ENCODE measurements at regions not wholly inside any gene's neighbourhood (a gene's known extent, or its start where the extent isn't known, plus 50 kb on each side); places are given as distances from the start of the nearest gene placed in this dataset.

DNA sequence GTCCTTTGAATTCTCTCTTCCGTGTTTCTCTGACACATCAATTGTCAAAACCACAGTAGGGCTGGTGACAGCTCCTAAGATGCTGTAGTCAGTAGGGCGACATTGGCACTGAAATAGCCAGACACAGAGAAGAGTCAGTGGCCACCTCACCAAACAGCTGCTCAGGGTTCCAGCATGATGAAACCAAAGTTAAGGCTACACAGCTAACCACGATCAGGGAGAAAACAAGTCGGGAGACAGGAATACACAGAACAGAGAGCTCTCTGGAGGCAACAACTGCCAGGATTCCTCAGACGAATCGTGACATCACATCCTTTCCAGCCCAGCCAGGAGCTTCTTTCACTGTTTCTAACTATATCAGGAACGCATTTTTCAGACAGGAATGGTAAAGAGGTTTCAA is 922.2 kb downstream of the SORCS1 start:
- intact Hi-C loops (cut with DNase I), result no loop called here
- no peak for DNase-seq

DNA sequence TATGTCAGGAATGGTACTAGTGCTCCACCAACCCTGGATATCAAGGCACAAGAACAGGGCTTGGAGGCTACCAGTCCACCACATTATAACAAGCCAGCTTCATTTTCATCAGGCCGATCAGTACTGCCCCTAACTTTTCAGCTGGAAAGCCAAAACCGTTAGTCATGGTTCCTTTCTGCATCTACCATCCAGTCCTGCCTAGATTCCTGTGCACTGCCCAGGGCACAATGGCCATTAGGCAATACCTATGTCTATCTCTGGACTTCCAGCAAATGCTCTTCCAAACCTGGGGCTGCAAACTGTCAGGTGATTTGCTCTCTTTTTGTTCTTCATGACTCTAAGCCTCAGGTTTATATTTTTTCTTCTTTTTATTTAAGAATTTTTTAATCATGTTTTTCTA is 937.7 kb downstream of the SORCS1 start:
- no peak for DNase-seq
- intact Hi-C loops (cut with DNase I), result no loop called here

DNA sequence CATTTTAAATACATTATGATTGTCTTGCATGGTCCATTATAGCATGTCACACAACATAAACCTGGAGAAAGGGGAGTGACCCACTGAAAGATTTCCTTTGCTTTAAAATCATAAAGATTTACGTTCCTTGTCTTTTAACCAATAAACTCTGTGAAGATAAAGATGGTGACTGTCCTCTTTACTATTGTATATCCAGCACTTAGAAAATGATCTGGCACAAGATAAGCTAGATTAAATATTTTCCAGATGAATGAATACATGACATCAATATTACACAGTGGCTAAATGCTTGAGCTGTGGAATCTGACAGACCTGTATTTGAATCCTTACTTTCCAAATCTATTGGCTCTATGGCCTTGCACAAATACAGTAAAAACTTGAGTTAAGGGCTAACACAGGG is 938.4 kb downstream of the SORCS1 start:
- DNase-seq, result no peak
- intact Hi-C loops (cut with DNase I), result no loop called here

DNA sequence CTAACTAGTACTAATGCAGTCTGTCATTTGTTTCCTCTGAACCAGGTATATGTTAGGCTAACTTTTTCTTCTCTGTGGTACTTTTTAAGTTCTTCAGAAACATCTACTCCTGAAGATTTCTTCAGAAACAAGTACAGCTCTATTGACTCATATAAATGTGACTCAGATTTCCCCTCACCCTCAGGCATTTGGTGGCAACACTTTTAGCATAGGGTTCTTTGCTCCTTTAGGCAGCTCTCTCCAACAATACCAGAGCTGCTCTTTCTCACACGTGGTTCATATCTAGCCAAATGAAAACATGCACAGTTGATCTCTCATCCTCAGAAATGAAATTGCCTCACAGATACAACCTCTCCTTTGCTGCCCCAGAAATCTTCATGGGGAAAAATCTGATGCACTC is 939.8 kb downstream of the SORCS1 start:
- intact Hi-C loops (cut with DNase I), result no loop called here
- DNase-seq, result no peak

DNA sequence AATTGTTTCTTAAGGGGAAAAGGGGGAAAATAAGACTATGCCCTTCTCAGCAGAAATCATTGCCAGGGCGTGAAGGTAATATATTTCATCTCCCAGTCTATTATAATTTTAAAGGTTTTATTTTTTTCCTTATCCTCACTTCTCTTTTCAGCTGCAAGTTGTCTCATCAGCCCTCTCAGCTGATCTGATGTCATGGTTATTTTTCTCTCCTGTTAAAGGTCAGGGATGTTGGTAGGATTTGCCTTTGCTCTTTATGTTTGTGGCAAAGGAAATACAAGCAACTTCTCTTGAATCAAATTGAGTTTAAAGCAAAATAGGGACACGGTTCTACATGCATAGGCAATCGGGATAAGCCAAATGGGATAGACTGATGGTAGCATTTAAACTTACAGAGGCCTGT is 946.9 kb downstream of the SORCS1 start:
- intact Hi-C loops (cut with DNase I), result no loop called here
- DNase-seq, result no peak

DNA sequence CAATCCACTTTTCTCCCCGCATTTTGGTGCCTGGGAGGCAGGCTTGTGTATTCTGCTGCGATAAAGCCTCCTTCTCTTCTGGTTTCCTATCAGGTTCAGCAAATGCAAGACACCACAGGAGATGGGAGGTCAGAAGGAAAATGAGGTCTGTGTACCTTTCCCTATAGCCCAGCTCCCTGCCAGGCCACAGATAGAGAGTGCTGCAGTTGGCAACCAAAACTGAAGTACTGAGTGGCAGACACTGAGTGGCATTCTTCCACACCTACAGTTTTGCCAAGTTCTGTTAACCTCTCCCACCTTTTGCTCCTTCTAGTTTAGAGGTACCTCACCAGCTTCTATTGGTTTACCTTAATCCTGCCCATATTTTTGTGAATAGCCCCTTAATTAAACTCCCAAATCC is 948.4 kb downstream of the SORCS1 start:
- intact Hi-C loops (cut with DNase I), result no loop called here
- DNase-seq, result no peak

DNA sequence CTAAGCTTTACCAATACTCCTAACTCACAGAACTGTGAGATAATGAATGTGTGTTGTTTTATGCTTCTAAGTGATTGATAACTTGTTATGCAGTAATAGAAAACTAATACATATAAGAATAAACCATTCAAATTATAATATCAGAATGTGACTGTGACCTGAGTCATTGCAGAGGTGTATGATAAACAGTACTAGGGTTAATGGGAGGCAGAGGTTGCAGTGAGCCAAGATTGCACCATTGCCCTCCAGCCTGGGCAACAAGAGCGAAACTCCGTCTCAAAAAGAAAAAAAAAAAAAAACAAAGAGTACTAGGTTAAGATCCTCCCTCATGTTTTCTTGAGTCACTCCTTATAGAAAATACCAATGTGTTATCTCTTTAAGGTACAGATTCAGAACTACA is 950.3 kb downstream of the SORCS1 start:
- intact Hi-C loops (cut with DNase I), result no loop called here
- DNase-seq, result no peak

DNA sequence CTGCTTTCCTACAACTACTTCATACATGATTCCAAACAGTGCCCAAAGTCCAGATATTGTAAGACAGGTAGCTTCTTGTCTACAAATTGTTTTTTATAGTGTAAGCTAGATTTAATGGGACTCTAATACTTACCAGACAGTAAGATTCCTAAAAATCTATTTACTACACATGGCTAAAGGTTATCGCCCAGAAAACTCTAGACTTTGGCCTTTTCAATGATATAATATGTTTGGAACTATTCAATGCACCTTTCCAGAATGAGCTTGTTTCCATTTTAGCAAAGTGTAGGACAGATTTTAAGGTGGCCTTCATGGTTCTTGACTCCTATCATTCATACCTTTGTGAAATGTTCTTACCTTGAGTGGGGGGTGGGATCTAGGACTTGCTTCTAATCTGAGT is 951.0 kb downstream of the SORCS1 start:
- intact Hi-C loops (cut with DNase I), result no loop called here
- DNase-seq, result no peak

DNA sequence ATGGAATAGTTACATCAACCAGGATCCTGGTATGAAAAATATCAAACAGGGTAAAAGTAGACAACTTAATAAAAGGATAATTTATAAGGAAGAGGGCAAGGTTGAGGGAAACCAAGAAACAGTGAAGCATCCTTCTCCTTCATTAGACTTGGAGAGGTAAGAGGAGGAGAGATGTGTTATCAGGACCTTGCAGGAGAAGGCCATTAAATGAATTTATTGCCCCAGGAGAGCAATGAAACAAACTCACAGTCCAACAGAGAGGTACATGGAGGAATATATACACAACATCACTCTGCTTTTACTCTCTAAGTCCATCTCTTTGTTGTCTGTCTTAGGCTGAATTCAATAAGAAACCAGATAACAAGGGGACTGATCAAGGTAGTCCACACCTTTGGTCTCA is 966.2 kb downstream of the SORCS1 start:
- DNase-seq, result no peak
- intact Hi-C loops (cut with DNase I), result no loop called here

DNA sequence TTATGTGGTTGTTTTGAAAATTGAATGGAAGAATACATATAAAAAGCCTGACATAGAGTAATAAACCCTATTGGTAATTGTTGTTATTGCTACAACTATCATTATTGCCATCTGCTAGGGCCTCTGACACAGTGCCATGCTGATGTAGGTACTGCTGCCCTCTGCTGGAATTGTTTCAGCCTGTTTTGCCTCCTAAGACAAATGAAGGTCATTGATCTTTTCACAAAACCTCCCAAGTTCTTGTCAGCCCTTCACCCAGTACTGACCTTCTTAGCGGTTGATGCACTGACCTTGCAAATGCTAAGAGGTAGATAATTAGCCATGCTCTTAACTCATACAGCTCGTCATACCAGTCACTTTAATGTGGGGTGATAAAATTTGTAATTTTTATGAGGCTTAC is 975.2 kb downstream of the SORCS1 start:
- peak in 30 of 42 donors; percentile 1 to 73 (median 33) for DNase-seq
- intact Hi-C loops (cut with DNase I), result no loop called here

DNA sequence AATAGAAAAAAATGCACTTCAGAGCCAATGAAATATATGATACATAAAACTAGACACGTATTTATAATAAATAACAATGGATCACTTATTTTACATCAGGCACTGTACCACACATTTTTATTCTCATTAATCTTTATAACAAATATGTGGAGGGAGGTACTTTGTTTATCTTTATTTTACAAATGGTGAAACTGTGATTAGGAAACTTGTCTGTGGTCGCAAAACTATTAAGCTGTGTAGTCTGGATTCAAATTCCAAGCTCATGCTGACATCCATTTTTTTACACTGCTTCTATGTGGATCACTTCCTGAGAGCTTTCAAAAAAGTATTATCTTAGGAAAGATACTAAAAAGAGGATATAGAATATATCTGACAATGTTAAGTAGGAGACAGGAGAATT is 978.6 kb downstream of the SORCS1 start:
- intact Hi-C loops (cut with DNase I), result no loop called here
- DNase-seq, result no peak

DNA sequence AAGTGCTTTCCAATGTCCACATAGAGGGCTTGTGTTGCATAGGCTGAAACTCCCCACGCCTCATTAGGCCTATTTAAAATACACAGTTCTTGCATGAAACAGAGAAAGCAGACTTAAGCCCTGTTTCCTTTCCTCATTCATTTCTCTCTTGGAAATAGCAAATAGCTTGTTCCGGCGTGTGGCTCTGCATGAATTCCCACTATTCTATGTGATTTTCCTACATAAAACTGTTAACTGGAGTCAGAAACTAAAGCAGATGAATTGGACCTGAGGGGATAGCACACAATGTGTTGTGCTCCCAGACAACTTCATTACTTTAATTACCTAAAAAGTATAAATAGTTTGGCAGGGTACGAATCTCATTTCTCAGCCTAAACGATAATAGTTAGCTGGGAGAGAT is 981.5 kb downstream of the SORCS1 start:
- DNase-seq, result no peak
- intact Hi-C loops (cut with DNase I), result no loop called here

DNA sequence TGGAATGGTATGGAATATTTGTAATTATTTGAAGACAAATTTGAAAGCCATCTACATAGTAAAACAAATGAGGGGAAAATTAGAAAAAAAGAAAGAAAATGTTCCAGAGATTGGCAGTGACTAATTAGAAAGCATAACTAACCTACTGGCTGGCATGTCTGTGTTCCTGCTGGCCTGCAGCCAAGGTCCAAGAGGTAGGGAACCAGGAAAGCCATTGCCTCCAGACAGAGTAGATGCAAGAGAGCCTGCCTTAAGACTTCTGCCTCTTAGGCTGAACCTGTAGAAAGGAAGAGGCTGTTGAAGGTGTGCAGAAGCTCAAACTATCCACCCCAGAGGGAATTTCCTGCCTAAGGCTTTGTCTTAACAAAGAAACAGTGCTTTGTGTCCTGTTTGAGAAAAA is 982.0 kb downstream of the SORCS1 start:
- DNase-seq, result no peak
- intact Hi-C loops (cut with DNase I), result no loop called here

DNA sequence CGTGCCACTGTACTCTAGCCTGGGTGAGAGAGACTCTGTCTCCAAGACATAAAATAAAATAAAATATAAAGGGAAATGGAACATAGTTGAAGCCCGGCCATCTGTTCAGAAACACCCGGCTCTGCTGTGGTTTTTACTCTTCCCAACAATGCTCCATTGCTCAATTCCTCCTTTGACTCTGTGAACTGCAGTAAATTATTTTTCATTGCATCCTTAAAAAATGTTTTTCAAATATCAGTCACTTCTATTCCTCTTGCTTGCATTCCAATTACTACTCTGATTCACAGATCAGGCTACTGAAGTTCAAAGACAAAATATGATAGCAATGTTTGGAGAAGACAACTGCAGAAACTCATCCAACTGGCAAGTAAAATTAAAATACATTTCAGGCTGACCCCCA is 983.0 kb downstream of the SORCS1 start:
- intact Hi-C loops (cut with DNase I), result no loop called here
- DNase-seq, result no peak

DNA sequence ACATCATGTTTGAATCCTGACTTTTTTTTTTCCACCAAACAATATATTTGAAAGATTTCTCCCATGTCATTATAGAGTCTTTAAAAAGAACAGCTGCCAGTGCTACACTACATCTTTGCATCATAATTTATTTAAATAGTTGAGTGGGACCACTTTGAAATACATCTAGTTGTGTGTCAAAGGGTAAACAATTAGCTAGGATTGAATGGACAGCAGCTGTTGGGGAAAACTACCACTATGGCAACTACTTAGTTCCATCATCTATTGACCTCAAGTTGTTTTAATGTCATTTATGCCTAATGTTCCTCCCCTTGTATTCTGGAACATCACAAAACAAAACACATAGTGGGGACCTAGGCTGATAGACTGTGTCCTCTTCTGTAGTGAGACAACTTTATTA is 985.1 kb downstream of the SORCS1 start:
- DNase-seq, result no peak
- intact Hi-C loops (cut with DNase I), result loop anchor here (5.0 kb wide), 1 partner anchor 227 kb away; no protein-coding TSS in a partner anchor

DNA sequence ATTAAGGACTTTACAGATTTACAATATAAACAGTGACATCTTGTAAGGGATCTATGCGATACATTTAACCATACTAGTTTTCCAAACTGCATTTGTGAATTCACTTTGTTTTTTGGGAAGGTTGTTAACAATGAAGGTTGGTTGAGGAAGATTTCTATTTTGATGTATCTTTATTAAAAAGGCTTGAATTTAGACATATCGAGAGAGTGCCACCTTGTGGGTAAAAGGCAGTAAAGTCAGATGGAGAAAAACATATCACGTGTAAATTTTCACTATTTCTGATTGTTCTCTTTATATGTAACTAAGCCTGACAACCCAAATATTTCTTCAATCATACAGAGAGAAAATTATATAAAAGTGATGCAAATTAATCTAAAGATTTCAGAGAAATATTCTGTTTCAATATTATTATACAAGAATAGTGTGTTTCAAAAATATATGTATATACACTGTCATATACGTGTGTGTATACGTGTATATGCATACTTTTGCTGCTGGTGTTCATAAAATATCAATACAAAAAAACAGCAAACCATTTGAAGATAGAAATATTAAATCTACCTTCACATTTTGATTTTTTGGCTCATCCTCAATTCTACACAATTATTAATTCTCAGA is 988.6 kb downstream of the SORCS1 start:
- intact Hi-C loops (cut with DNase I), result loop anchor here (5.0 kb wide), 1 partner anchor 224 kb away; no protein-coding TSS in a partner anchor
- peak in 3 of 42 donors; percentile 3 to 20 (median 8) for DNase-seq

DNA sequence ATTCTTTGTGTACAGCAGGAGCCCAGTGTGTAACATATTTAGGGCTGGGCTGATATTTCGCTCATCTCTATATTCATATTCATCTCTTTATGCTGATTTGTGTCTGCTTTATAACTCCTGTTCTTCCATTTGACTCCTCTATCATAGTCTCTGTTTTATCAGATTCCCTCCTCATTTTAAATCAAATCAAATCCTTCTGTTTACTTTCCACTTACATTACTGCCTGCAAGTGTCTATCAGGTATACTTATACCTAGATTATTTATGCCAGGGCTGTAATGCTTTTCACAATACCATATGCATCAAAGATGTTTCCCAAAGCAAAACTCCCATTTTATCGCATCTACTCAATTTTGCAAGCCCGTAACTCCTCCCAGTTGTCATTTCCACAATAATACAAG is 990.7 kb downstream of the SORCS1 start:
- DNase-seq, result no peak
- intact Hi-C loops (cut with DNase I), result no loop called here

DNA sequence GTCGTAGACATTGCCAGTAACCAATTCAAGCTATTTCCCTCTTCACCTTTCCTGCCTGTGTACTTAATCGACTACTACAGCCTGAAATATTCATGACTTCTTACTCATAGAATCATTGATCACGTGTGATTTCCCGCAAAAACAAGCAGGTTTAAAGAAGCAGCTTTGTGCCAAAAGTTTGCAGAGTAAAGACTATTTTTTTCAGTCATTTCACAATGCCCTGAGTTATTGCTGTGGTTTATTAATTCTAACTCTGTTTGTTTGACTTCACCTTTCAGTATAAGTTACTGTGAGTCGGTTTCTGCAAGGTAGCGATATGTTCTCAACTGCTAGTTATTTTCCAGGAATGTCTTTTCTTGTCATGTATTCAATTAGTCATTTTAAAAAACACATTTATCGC is 995.3 kb downstream of the SORCS1 start:
- DNase-seq, result no peak
- intact Hi-C loops (cut with DNase I), result no loop called here

DNA sequence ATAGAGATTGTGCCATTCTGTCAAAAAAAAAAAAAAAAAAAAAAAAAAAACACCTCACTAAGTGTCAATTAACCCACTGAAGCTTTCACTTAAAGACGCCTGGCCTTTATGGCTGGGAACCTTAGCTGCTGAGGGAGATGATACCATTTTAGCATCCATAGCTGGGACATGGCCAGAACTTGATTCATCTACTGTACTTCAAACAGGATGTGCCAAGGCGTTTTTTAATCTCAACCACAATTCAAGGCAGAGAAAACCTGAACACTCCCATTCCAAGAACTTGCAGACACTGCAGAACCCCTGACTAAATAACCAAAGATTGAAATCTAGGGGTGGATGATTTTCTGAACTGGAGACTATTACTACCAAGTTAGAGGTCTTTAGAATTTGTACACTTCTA is 996.6 kb downstream of the SORCS1 start:
- intact Hi-C loops (cut with DNase I), result no loop called here
- no peak for DNase-seq

DNA sequence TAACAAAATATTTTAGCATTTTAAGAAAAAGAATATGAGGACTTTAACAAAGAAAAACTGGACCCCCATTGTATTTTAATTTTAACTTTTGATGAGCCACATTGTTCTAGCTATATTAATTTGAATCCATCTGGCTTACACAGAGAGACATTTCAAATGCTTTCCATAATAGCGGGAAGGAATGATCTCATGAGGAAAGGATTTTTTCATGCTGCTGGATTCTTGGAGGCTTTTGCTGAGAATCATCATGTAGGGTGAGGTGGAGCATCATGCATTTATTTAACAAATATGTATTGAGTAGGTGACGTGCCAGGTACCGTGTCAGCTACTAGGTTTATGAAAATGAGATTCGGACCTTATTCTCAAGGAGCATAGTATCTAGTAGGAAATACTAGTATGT is 1006.3 kb downstream of the SORCS1 start:
- no peak for DNase-seq
- intact Hi-C loops (cut with DNase I), result no loop called here

DNA sequence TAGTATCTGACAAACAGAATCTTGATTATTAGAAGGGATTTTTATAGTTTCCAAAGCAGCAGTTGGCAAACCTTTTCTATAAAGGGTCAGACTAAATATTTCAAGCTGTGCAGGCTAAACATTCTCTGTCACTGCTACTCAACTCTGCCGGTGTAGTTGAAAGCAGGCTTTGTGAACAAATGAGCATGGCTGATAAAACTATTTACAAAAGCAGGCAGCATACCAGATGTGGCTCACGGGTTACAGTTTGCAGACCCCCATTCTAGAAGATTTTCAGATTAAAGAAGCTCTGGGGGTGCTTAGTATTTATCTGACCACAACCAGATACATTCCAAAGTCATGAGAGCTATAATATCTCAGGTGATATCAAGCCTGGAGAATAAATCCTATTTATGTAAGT is 1017.5 kb downstream of the SORCS1 start:
- DNase-seq, result no peak
- intact Hi-C loops (cut with DNase I), result no loop called here

DNA sequence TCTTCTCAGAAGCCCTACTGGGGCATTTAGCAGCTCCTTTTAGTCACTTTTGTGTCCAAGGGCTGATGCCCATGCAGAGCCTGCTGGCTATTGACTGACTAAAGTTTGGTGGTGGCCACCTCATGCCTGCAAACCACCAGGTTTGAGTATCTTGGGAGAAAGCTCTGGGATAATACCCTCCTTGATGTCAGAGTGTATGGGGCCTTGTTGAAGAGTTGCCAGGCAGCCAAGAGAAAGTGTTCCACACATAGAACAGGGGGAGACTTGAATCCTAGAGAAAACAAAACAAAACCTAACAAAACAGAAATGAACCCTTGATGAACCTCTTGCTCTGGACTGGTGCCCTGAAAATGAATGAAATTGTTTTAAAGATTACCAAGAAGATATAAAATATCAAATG is 1024.6 kb downstream of the SORCS1 start:
- intact Hi-C loops (cut with DNase I), result no loop called here
- DNase-seq, result no peak

Data from head of caudate nucleus (tissue), 42 donors.